A673 (cell line): ENCODE measurements at regions not wholly inside any gene's neighbourhood (a gene's known extent, or its start where the extent isn't known, plus 50 kb on each side); places are given as distances from the start of the nearest gene placed in this dataset.

Experiments used
- BruUV-seq: library from RNA; stranded (reverse); fragments of 400-500 nt; replicated peaks from 2 replicates; lab custom pipeline; 2021; lab: Mats Ljungman, UMichigan
- CTCF ChIA-PET: fragments of 300-600 bp; sonication (Branson Sonifier 250); formaldehyde crosslinking; loops from one replicate; lab custom pipeline; 2022; ENCODE audit warnings: antibody characterized with exemption; lab: Charles Lee
- POLR2A ChIA-PET: fragments of 300-600 bp; sonication (Branson Sonifier 250); formaldehyde crosslinking; loops from one replicate; lab custom pipeline; 2022; ENCODE audit warnings: antibody characterized with exemption; ENCODE audit not compliant: low non-redundant PET; lab: Charles Lee
- DNase-seq: peaks from one replicate; pipeline ENCODE4 v3.0.0-alpha.2; 2015; ENCODE audit warnings: low spot score
- H3K27ac ChIP-seq: fragments of 200-600 bp; sonication (generic); 2 replicates; pipeline ENCODE4 v1.5.1; 2016; ENCODE audit warnings: mixed run types, low read depth, mild to moderate bottlenecking, mixed read lengths, antibody characterized with exemption, low read length; ENCODE audit not compliant: poor library complexity, severe bottlenecking
- H3K27me3 ChIP-seq: fragments of 200-600 bp; sonication (generic); replicated peaks from 2 replicates; pipeline ENCODE4 v1.6.1; 2017; ENCODE audit warnings: mixed run types, low read depth, mild to moderate bottlenecking, mixed read lengths, antibody characterized with exemption, low read length; ENCODE audit not compliant: insufficient read depth, poor library complexity
- H3K36me3 ChIP-seq: fragments of 200-600 bp; sonication (generic); 2 replicates; pipeline ENCODE4 v1.6.1; 2016; ENCODE audit warnings: mixed run types, mild to moderate bottlenecking, mixed read lengths, antibody characterized with exemption, low read length; ENCODE audit not compliant: insufficient read depth, poor library complexity, severe bottlenecking
- H3K4me1 ChIP-seq: fragments of 200-600 bp; sonication (generic); 2 replicates; pipeline ENCODE4 v1.6.1; 2017; ENCODE audit warnings: mixed run types, mild to moderate bottlenecking, mixed read lengths, antibody characterized with exemption, low read length; ENCODE audit not compliant: insufficient read depth, poor library complexity, severe bottlenecking
- H3K4me3 ChIP-seq: fragments of 200-600 bp; sonication (generic); 2 replicates; pipeline ENCODE4 v1.5.1; 2016; ENCODE audit warnings: low read depth, mixed run types, mild to moderate bottlenecking, mixed read lengths, low read length; ENCODE audit not compliant: poor library complexity, severe bottlenecking
- H3K9me3 ChIP-seq: fragments of 200-600 bp; sonication (generic); 2 replicates; pipeline ENCODE4 v1.6.1; 2016; ENCODE audit warnings: mixed run types, low read depth, mild to moderate bottlenecking, mixed read lengths, antibody characterized with exemption, low read length; ENCODE audit not compliant: poor library complexity, severe bottlenecking
- CTCF ChIP-seq: fragments of 300-800, 200-600 bp; sonication (generic); conservative IDR thresholded peaks from 2 replicates; pipeline ENCODE4 v1.5.1; 2017; ENCODE audit warnings: low read depth, mild to moderate bottlenecking, antibody characterized with exemption, low read length, moderate library complexity, mixed read lengths
- EZH2 ChIP-seq: fragments of 200-600 bp; sonication (generic); IDR thresholded peaks from 2 replicates; pipeline ENCODE4 v1.6.1; 2017; ENCODE audit warnings: borderline replicate concordance, low read depth, mild to moderate bottlenecking, mixed read lengths, antibody characterized with exemption, low read length; ENCODE audit not compliant: poor library complexity, severe bottlenecking
- intact Hi-C: fragments of 100-400 bp; cut with micrococcal nuclease; formaldehyde crosslinking; loops from one replicate; pipeline ENCODE4 v1.10.0; 2022; ENCODE audit not compliant: unreplicated experiment

- H3K36me3 ChIP-seq, result no peaks in the 10 kb centered on the region
- H3K4me3 ChIP-seq, result no peak overlapping the region
- POLR2A ChIA-PET, result no interaction called here
- CTCF ChIA-PET, result no interaction called here
- H3K4me1 ChIP-seq, result peaks cover 6% of the 10 kb centered on the region
- TF ChIP-seq CTCF (no peak), EZH2 (no peak)
- DNase-seq, result no peak
- intact Hi-C loops, result no loop called here
- H3K27me3 ChIP-seq, result no peaks in the 10 kb centered on the region
- BruUV-seq, result no TSS peak
- H3K27ac ChIP-seq, result no peak overlapping the region
- H3K9me3 ChIP-seq, result no peaks in the 10 kb centered on the region
These were observed 96.7 kb upstream of the CHD1 start for GRCh38 chr5:99025298-99026045.

DNA sequence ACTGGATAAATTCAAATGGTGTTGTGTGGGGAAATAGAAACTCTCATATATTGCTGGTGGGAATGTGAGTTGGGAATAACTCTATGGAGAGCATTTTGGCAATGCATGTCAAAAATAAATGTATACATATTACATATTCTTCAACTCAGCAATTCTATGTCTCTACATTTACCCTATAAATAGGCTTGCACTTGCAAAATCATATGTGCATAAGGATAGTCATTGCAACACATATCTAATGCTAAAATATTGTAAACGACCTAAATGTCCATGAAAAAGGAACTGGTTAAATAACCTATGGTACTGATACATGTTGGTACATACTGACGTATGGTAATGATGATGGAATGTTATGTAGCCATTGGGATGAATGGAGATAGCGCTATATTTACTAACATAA, 94.5 kb upstream of the CHD1 start:
- no peak for DNase-seq
- H3K36me3 ChIP-seq, result no peaks in the 10 kb centered on the region
- no TSS peak for BruUV-seq
- H3K4me3 ChIP-seq, result no peak overlapping the region
- TF ChIP-seq CTCF (no peak), EZH2 (no peak)
- CTCF ChIA-PET, result no interaction called here
- no peak overlapping the region for H3K27ac ChIP-seq
- POLR2A ChIA-PET, result no interaction called here
- intact Hi-C loops, result no loop called here
- H3K27me3 ChIP-seq, result no peaks in the 10 kb centered on the region
- peaks cover 22% of the 10 kb centered on the region for H3K4me1 ChIP-seq
- H3K9me3 ChIP-seq, result no peaks in the 10 kb centered on the region

- no TSS peak for BruUV-seq
- no peak overlapping the region for H3K4me3 ChIP-seq
- no peak for TF ChIP-seq EZH2
- no peak for TF ChIP-seq CTCF
- H3K27ac ChIP-seq, result no peak overlapping the region
- CTCF ChIA-PET, result no interaction called here
- intact Hi-C loops, result no loop called here
- no peaks in the 10 kb centered on the region for H3K36me3 ChIP-seq
- DNase-seq, result no peak
- no peaks in the 10 kb centered on the region for H3K27me3 ChIP-seq
- POLR2A ChIA-PET, result no interaction called here
- H3K4me1 ChIP-seq, result peaks cover 22% of the 10 kb centered on the region
- H3K9me3 ChIP-seq, result no peaks in the 10 kb centered on the region
These were observed 93.4 kb upstream of the CHD1 start for GRCh38 chr5:99022250-99022649.
